GM12878 (cell line): ENCODE measurements at regions not wholly inside any gene's neighbourhood (a gene's known extent, or its start where the extent isn't known, plus 50 kb on each side); places are given as distances from the start of the nearest gene placed in this dataset.

ENCODE experiments used
- ATAC-seq: fragments of 200-7000 bp; cut with Tn5 transposase; 3 replicates; pipeline ENCODE4 v1.9.1; 2020; ENCODE audit warnings: mild to moderate bottlenecking, moderate library complexity
- BruUV-seq: library from RNA; stranded (reverse); fragments of 400-500 nt; replicated peaks from 2 replicates; lab custom pipeline; 2021; lab: Mats Ljungman, UMichigan
- CTCF ChIA-PET: fragments of 300-600 bp; sonication (Branson Sonifier 250); formaldehyde crosslinking; extraction: SDS; loops from one replicate; lab custom pipeline; 2021; ENCODE audit warnings: inconsistent platforms; lab: Yijun Ruan, JAX
- POLR2A ChIA-PET: fragments of 350-600 bp; formaldehyde crosslinking; extraction: SDS; loops from one replicate; lab custom pipeline; 2021; ENCODE audit warnings: inconsistent platforms; lab: Charles Lee
- RAD21 ChIA-PET: fragments of 300-600 bp; sonication (Branson Sonifier 250); formaldehyde crosslinking; loops from one replicate; lab custom pipeline; 2023; ENCODE audit warnings: antibody characterized with exemption; ENCODE audit not compliant: unreplicated experiment; lab: Charles Lee
- SMC1A ChIA-PET: fragments of 300-600 bp; sonication (Branson Sonifier 250); formaldehyde crosslinking; loops from one replicate; lab custom pipeline; 2023; ENCODE audit not compliant: unreplicated experiment, uncharacterized antibody; lab: Charles Lee
- DNase-seq: peaks from one replicate; pipeline ENCODE4 v3.0.0-alpha.2; 2011; ENCODE audit warnings: low read depth, low spot score
- FAIRE-seq: peaks from 3 replicates; lab custom pipeline; 2011; peaks lifted over from hg19 to GRCh38; lab: Jason Lieb, UNC
- H2AFZ ChIP-seq: 2 replicates; pipeline ENCODE4 v1.6.0; 2011; ENCODE audit warnings: low read depth, low read length, control low read depth; ENCODE audit not compliant: control insufficient read depth
- H3K27ac ChIP-seq: 2 replicates; pipeline ENCODE4 v1.5.1; 2011; ENCODE audit warnings: control low read depth; ENCODE audit not compliant: control insufficient read depth, insufficient read depth
- H3K27me3 ChIP-seq, 2 experiments: replicated peaks in 1 of 2; 2 replicates each; pipeline versions ENCODE4 v1.6.0 to v1.6.1; 2011; ENCODE audit warnings: low read length in 1 of 2; ENCODE audit not compliant: control insufficient read depth in 2 of 2, insufficient read depth in 2 of 2
- H3K36me3 ChIP-seq, 2 experiments: 2 replicates each; pipeline ENCODE4 v1.5.1; 2011; ENCODE audit warnings: low read length in 1 of 2; ENCODE audit not compliant: control insufficient read depth in 2 of 2, insufficient read depth in 2 of 2
- H3K4me1 ChIP-seq: 2 replicates; pipeline ENCODE4 v1.6.1; 2011; ENCODE audit warnings: mild to moderate bottlenecking, low read length, moderate library complexity, mixed read lengths; ENCODE audit not compliant: control insufficient read depth, insufficient read depth
- H3K4me2 ChIP-seq: 2 replicates; pipeline ENCODE4 v1.6.0; 2011; ENCODE audit warnings: control low read depth; ENCODE audit not compliant: control insufficient read depth, insufficient read depth
- H3K4me3 ChIP-seq: fragments of 200-600 bp; sonication (generic); 2 replicates; pipeline ENCODE4 v1.5.1; 2016
- H3K79me2 ChIP-seq: 2 replicates; pipeline ENCODE4 v1.6.0; 2011; ENCODE audit warnings: low read length; ENCODE audit not compliant: control insufficient read depth, insufficient read depth
- H3K9ac ChIP-seq: 2 replicates; pipeline ENCODE4 v1.8.0; 2011; ENCODE audit warnings: low read length, control low read depth, mixed read lengths; ENCODE audit not compliant: control insufficient read depth, insufficient read depth
- H3K9me3 ChIP-seq: replicated peaks from 3 replicates; pipeline ENCODE4 v1.5.1; 2011; ENCODE audit warnings: mild to moderate bottlenecking, low read length; ENCODE audit not compliant: control insufficient read depth, insufficient read depth
- H4K20me1 ChIP-seq: 2 replicates; pipeline ENCODE4 v1.6.0; 2011; ENCODE audit not compliant: control insufficient read depth, insufficient read depth
- LARP7 ChIP-seq: fragments of 450-650 bp; IDR thresholded peaks from 2 replicates; pipeline ENCODE4 v1.6.1; 2017; ENCODE audit warnings: mild to moderate bottlenecking
- MEF2A ChIP-seq: IDR thresholded peaks from 2 replicates; pipeline ENCODE4 v1.6.1; 2011; ENCODE audit warnings: low read depth, mild to moderate bottlenecking, low read length, moderate library complexity; ENCODE audit not compliant: insufficient read depth
- POU2F2 ChIP-seq: IDR thresholded peaks from 3 replicates; pipeline ENCODE4 v1.6.1; 2011; ENCODE audit warnings: low read depth, mild to moderate bottlenecking, low read length, borderline replicate concordance
- RB1 ChIP-seq: fragments of 450-650 bp; formaldehyde crosslinking; IDR thresholded peaks from 2 replicates; pipeline ENCODE4 v1.6.1; 2017; ENCODE audit warnings: mild to moderate bottlenecking, borderline replicate concordance
- TCF3 ChIP-seq: IDR thresholded peaks from 2 replicates; pipeline ENCODE4 v1.6.1; 2012; ENCODE audit warnings: low read depth, mild to moderate bottlenecking, low read length, borderline replicate concordance; ENCODE audit not compliant: insufficient read depth
- WGBS: methylation state at CpG from one replicate; pipeline ENCODE4 v1.1.6; 2016; ENCODE audit warnings: low lambda C conversion rate; ENCODE audit not compliant: insufficient replicate concordance, insufficient coverage; ENCODE audit errors: missing lambda C conversion rate; 5-methylcytosine and 5-hydroxymethylcytosine counted together
- in situ Hi-C: fragments of 300-500 bp; cut with MboI; formaldehyde crosslinking; loops from 9 replicates; pipeline ENCODE4 v1.14.3; 2018; ENCODE audit warnings: mixed read lengths
- intact Hi-C: fragments of 100-400 bp; cut with micrococcal nuclease; formaldehyde crosslinking; loops from one replicate; pipeline ENCODE4 v1.14.2; 2022; ENCODE audit not compliant: unreplicated experiment
- TF ChIP-seq, protein P1 (sequence below): fragments of 450-650 bp; IDR thresholded peaks from 2 replicates; pipeline ENCODE4 v1.6.1; 2018; ENCODE audit warnings: mild to moderate bottlenecking, low read depth, moderate library complexity; ENCODE audit not compliant: partially characterized antibody
- TF ChIP-seq, protein P2 (sequence below): IDR thresholded peaks from 2 replicates; pipeline ENCODE4 v1.6.1; 2011; ENCODE audit warnings: mild to moderate bottlenecking, low read depth, low read length, moderate library complexity; ENCODE audit not compliant: insufficient replicate concordance

DNA sequence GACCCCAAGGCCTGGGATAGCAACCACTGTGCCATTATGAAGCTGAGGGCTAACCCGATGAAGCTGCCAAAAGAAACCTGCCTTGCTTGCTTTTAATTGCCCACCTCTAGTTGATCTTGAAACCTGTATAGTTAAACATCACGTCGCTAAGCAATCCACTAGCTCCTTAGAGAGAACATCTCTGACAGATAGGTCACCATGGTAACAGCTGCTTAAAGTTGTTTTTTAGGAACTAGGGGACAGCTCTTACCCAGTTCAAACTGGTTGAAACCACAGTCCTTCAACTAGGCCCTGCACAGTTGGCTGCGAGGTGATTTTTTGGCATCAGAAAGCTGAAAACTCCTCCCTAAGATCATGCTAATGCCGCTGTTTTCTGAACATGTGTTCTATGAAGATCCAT lies 135.7 kb downstream of the EBLN2 start:
- POLR2A ChIA-PET: interaction anchor here (0.5 kb wide), 1 partner anchor 10 kb away, joined by 7 read pairs; no protein-coding TSS in a partner anchor

More for the DNA sequence above, 135.7 kb downstream of the EBLN2 start:
- H3K4me2 ChIP-seq: no peak overlapping the region
- H3K4me3 ChIP-seq: no peak overlapping the region
- TF ChIP-seq MEF2A: no peak
- no peak for TF ChIP-seq TCF3
- no peak for TF ChIP-seq RB1
- TF ChIP-seq, protein P1, sequence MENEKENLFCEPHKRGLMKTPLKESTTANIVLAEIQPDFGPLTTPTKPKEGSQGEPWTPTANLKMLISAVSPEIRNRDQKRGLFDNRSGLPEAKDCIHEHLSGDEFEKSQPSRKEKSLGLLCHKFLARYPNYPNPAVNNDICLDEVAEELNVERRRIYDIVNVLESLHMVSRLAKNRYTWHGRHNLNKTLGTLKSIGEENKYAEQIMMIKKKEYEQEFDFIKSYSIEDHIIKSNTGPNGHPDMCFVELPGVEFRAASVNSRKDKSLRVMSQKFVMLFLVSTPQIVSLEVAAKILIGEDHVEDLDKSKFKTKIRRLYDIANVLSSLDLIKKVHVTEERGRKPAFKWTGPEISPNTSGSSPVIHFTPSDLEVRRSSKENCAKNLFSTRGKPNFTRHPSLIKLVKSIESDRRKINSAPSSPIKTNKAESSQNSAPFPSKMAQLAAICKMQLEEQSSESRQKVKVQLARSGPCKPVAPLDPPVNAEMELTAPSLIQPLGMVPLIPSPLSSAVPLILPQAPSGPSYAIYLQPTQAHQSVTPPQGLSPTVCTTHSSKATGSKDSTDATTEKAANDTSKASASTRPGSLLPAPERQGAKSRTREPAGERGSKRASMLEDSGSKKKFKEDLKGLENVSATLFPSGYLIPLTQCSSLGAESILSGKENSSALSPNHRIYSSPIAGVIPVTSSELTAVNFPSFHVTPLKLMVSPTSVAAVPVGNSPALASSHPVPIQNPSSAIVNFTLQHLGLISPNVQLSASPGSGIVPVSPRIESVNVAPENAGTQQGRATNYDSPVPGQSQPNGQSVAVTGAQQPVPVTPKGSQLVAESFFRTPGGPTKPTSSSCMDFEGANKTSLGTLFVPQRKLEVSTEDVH: no peak
- no peak for TF ChIP-seq LARP7
- TF ChIP-seq, protein P2, sequence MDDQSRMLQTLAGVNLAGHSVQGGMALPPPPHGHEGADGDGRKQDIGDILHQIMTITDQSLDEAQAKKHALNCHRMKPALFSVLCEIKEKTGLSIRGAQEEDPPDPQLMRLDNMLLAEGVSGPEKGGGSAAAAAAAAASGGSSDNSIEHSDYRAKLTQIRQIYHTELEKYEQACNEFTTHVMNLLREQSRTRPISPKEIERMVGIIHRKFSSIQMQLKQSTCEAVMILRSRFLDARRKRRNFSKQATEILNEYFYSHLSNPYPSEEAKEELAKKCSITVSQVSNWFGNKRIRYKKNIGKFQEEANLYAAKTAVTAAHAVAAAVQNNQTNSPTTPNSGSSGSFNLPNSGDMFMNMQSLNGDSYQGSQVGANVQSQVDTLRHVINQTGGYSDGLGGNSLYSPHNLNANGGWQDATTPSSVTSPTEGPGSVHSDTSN: no peak
- no peak for TF ChIP-seq POU2F2
- no peaks in the 10 kb centered on the region for H3K79me2 ChIP-seq
- no peaks in the 10 kb centered on the region for H3K9me3 ChIP-seq
- DNase-seq: no peak
- in situ Hi-C loops (no loop called here), intact Hi-C loops (no loop called here)
- no peaks in the 10 kb centered on the region for H3K27me3 ChIP-seq
- no peaks in the 10 kb centered on the region for H4K20me1 ChIP-seq
- ChIA-PET SMC1A (interaction anchor here (1.7 kb wide), 1 partner anchor 9 kb away, joined by 4 read pairs; no protein-coding TSS in a partner anchor), RAD21 (no interaction called here), CTCF (interaction anchor here (1.4 kb wide), 1 partner anchor 10 kb away, joined by 3 read pairs; no protein-coding TSS in a partner anchor)
- BruUV-seq: no TSS peak
- H3K27ac ChIP-seq: no peak overlapping the region
- no peaks in the 10 kb centered on the region for H3K4me1 ChIP-seq
- no peak for ATAC-seq
- FAIRE-seq: no peak
- no peaks in the 10 kb centered on the region for H3K36me3 ChIP-seq
- WGBS: 55% methylated on average over 5 of the region's 5 CpGs
- H2AFZ ChIP-seq: no peak overlapping the region
- H3K9ac ChIP-seq: no peak overlapping the region
